ENCODE measurements at regions not wholly inside any gene's neighbourhood (a gene's known extent, or its start where the extent isn't known, plus 50 kb on each side); places are given as distances from the start of the nearest gene placed in this dataset.

DNA sequence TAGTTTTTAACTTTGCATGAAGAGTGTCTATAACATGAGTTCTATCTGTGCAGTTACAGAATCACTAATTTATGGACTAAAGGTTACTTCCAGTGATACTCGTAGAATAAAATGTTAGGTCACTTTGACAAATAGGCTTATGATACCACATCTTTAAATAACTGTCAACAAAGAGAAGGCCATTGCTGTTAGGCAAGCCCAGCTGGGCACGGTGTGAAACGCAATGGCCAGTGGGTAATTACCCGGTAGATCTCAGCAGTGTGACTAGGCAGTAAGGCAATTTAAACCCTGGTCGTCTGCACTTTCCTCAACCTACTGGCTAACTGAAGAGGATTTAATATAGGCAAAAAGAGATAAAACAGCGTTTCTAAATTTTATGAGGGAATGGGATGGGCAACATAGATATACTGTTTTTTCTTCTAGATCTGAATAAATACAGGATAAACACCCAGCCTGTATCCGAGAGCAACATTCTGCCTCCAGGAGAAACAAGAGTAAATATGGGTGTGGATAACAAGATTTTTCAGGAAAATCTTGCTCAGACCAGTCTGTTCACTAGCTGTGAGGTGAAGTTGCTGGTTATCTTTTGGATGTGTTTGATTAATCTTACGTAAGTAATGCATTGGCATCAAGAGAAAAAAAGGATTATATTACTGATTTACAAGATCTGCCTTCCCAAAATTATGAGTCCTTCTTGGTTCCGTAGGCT is 631.3 kb downstream of the EFNB2 start:
- TF ChIP-seq CTCF (IDR thresholded peaks at IDR 0.05) (no peak), POLR2A (IDR thresholded peaks at IDR 0.05) (no peak)
